SH-SY5Y (cell line): ENCODE measurements at regions not wholly inside any gene's neighbourhood (a gene's known extent, or its start where the extent isn't known, plus 50 kb on each side); places are given as distances from the start of the nearest gene placed in this dataset.

Experiments
- GATA2 ChIP-seq: IDR thresholded peaks from 2 replicates; pipeline ENCODE4 v1.6.1; 2011; ENCODE audit warnings: mild to moderate bottlenecking, low read depth, low read length
- GATA3 ChIP-seq: IDR thresholded peaks from 2 replicates; pipeline ENCODE4 v1.6.1; 2011; ENCODE audit warnings: low read depth, mild to moderate bottlenecking, low read length, moderate library complexity

GRCh38 chr19:31913103-31913661, 432.2 kb upstream of the ZNF507 start:
- TF ChIP-seq GATA2: peak; percentile 60
- TF ChIP-seq GATA3: no peak
